GM18507 (cell line): ENCODE measurements at regions not wholly inside any gene's neighbourhood (a gene's known extent, or its start where the extent isn't known, plus 50 kb on each side); places are given as distances from the start of the nearest gene placed in this dataset.

Source experiments
- DNase-seq: peaks from one replicate; pipeline ENCODE4 v3.0.0; 2011; ENCODE audit warnings: low read depth; ENCODE audit not compliant: insufficient read length; ENCODE audit errors: extremely low spot score
- FAIRE-seq: peaks from 2 replicates; lab custom pipeline; 2011; peaks lifted over from hg19 to GRCh38; lab: Jason Lieb, UNC

- DNase-seq, result no peak
- no peak for FAIRE-seq
These were observed 156.7 kb upstream of the RTL1 start for GRCh38 chr14:101060171-101060601.

GRCh38 chr14:101061411-101062064, 158.0 kb upstream of the RTL1 start:
- FAIRE-seq (no peak), DNase-seq (no peak)

- no peak for DNase-seq
- no peak for FAIRE-seq
These were observed 158.5 kb upstream of the RTL1 start for GRCh38 chr14:101062065-101062450.

- FAIRE-seq (no peak), DNase-seq (no peak)
These were observed 159.1 kb upstream of the RTL1 start for GRCh38 chr14:101062601-101063000.

GRCh38 chr14:101063121-101063520, 159.6 kb upstream of the RTL1 start:
- DNase-seq, result no peak
- no peak for FAIRE-seq

- FAIRE-seq, result no peak
These were observed 160.7 kb upstream of the RTL1 start for GRCh38 chr14:101064121-101064661.

GRCh38 chr14:101064718-101065117, 161.2 kb upstream of the RTL1 start:
- DNase-seq, result no peak

More at GRCh38 chr14:101064121-101064661, 160.7 kb upstream of the RTL1 start:
- no peak for DNase-seq

GRCh38 chr14:101065246-101065645, 161.7 kb upstream of the RTL1 start:
- no peak for FAIRE-seq
- DNase-seq, result no peak

More at GRCh38 chr14:101064718-101065117, 161.2 kb upstream of the RTL1 start:
- no peak for FAIRE-seq

GRCh38 chr14:101065696-101066694, 162.5 kb upstream of the RTL1 start:
- DNase-seq (no peak), FAIRE-seq (no peak)

GRCh38 chr14:101066826-101067510, 163.4 kb upstream of the RTL1 start:
- no peak for FAIRE-seq
- DNase-seq, result no peak

GRCh38 chr14:101068313-101069227, 165.0 kb upstream of the RTL1 start:
- DNase-seq (no peak), FAIRE-seq (no peak)

- DNase-seq (no peak), FAIRE-seq (no peak)
These were observed 165.7 kb upstream of the RTL1 start for GRCh38 chr14:101069228-101069549.

GRCh38 chr14:101069666-101070362, 166.3 kb upstream of the RTL1 start:
- FAIRE-seq (no peak), DNase-seq (no peak)

- DNase-seq (no peak), FAIRE-seq (no peak)
These were observed 167.3 kb upstream of the RTL1 start for GRCh38 chr14:101070540-101071492.

- FAIRE-seq (no peak), DNase-seq (no peak)
These were observed 168.0 kb upstream of the RTL1 start for GRCh38 chr14:101071493-101071906.

GRCh38 chr14:101072070-101072469, 168.5 kb upstream of the RTL1 start:
- FAIRE-seq (no peak), DNase-seq (no peak)

- DNase-seq (no peak), FAIRE-seq (no peak)
These were observed 169.0 kb upstream of the RTL1 start for GRCh38 chr14:101072531-101072930.
